Left ventricle myocardium inferior (tissue), 1 donor: ENCODE measurements at regions not wholly inside any gene's neighbourhood (a gene's known extent, or its start where the extent isn't known, plus 50 kb on each side); places are given as distances from the start of the nearest gene placed in this dataset.

ENCODE experiments used
- DNase-seq: peaks from one replicate; pipeline ENCODE4 v3.0.0-alpha.2; 2020
- H3K27ac ChIP-seq: fragments of 200-600 bp; replicated peaks from 2 replicates; pipeline ENCODE4 v1.8.0; 2021
- H3K27me3 ChIP-seq: fragments of 200-600 bp; 2 replicates; pipeline ENCODE4 v1.8.0; 2021; ENCODE audit warnings: low read depth
- H3K36me3 ChIP-seq: fragments of 200-600 bp; 2 replicates; pipeline ENCODE4 v1.8.0; 2021
- H3K4me1 ChIP-seq: fragments of 200-600 bp; 2 replicates; pipeline ENCODE4 v1.8.0; 2021
- H3K4me3 ChIP-seq: fragments of 200-600 bp; 2 replicates; pipeline ENCODE4 v1.8.0; 2021; ENCODE audit warnings: mild to moderate bottlenecking, moderate library complexity
- H3K9me3 ChIP-seq: fragments of 200-600 bp; replicated peaks from 2 replicates; pipeline ENCODE4 v1.8.0; 2021
- intact Hi-C: fragments of 100-400 bp; cut with micrococcal nuclease; formaldehyde crosslinking; loops from one replicate; pipeline ENCODE4 v1.11.0; 2022
- TF ChIP-seq, protein P1 (sequence below): fragments of 200-600 bp; IDR thresholded peaks from 2 replicates; pipeline ENCODE4 v1.8.0; 2021; ENCODE audit warnings: antibody characterized with exemption, mild to moderate bottlenecking, borderline replicate concordance
- donor health status: DM: no; HTN: yes; CAD: no; lungs with severe emphysema.

DNA sequence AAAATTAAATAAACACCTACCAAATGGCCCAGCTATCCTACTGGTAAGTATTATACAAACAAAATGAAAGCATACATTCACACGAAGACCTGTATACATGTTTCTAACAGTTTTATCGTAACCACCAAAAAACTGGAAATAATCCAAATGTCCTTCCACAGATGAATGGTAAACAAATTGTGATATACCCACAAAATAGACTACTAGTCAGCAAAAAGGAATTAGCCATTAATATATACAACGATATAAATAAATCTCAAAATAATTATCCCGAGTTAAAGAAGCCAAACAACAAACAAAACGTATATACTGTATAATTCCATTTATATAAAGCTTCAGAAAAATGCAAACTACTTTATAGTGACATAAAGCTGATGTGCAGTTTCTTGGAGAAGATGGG is 106.3 kb upstream of the SERTM1 start:
- no peak for DNase-seq
- intact Hi-C loops: no loop called here
- Histone ChIP-seq H3K4me3 (no peak overlapping the region), H3K4me1 (no peaks in the 10 kb centered on the region), H3K9me3 (peaks cover 4% of the 10 kb centered on the region), H3K36me3 (no peaks in the 10 kb centered on the region), H3K27me3 (peaks cover 5% of the 10 kb centered on the region), H3K27ac (no peak overlapping the region)
- TF ChIP-seq, protein P1, sequence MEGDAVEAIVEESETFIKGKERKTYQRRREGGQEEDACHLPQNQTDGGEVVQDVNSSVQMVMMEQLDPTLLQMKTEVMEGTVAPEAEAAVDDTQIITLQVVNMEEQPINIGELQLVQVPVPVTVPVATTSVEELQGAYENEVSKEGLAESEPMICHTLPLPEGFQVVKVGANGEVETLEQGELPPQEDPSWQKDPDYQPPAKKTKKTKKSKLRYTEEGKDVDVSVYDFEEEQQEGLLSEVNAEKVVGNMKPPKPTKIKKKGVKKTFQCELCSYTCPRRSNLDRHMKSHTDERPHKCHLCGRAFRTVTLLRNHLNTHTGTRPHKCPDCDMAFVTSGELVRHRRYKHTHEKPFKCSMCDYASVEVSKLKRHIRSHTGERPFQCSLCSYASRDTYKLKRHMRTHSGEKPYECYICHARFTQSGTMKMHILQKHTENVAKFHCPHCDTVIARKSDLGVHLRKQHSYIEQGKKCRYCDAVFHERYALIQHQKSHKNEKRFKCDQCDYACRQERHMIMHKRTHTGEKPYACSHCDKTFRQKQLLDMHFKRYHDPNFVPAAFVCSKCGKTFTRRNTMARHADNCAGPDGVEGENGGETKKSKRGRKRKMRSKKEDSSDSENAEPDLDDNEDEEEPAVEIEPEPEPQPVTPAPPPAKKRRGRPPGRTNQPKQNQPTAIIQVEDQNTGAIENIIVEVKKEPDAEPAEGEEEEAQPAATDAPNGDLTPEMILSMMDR: no peak

DNA sequence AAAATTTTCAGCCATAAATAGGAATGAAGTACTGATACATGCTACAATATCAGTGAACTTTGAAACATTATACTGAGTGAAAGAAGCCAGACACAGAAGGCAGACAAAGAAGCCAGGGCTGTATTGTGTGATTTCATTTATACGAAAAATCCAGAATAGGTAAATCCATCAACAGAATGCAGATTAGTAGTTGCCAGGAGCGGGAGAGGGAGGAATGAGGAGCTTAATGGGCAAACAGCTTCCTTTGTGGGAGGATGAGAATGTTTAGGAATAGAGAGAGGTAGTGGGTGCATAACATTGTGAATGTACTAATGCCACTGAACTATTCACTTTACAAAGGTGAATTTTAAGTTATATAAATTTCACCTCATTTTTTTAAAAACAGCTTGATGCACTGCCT is 103.3 kb upstream of the SERTM1 start:
- H3K27me3 ChIP-seq: peaks cover 5% of the 10 kb centered on the region
- no peaks in the 10 kb centered on the region for H3K36me3 ChIP-seq
- DNase-seq: no peak
- H3K27ac ChIP-seq: no peak overlapping the region
- intact Hi-C loops: no loop called here
- H3K4me1 ChIP-seq: no peaks in the 10 kb centered on the region
- peaks cover 4% of the 10 kb centered on the region for H3K9me3 ChIP-seq
- TF ChIP-seq, protein P1: no peak
- no peak overlapping the region for H3K4me3 ChIP-seq

DNA sequence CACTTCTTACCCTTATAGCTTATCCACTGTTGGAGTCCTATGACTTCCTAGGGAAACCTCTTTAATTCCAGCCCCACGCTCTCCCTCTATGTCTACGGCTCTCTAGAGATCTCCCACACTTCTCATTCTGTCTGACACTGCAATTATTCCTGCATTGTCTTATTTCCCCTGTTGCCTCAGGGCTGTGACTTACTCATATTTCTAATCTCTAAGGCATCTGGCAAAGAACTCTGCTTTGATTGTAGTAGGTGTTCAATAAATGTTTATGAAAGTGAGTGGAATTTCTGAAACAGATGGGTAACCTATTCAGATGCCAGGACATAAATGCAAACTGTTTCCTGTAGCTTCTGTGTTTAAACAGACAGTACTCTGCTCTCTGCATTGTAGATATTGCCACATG is 102.4 kb upstream of the SERTM1 start:
- TF ChIP-seq, protein P1: no peak
- Histone ChIP-seq H3K9me3 (peaks cover 4% of the 10 kb centered on the region), H3K27ac (no peak overlapping the region), H3K4me1 (no peaks in the 10 kb centered on the region), H3K36me3 (no peaks in the 10 kb centered on the region), H3K27me3 (peaks cover 5% of the 10 kb centered on the region), H3K4me3 (no peak overlapping the region)
- intact Hi-C loops: no loop called here
- DNase-seq: no peak

DNA sequence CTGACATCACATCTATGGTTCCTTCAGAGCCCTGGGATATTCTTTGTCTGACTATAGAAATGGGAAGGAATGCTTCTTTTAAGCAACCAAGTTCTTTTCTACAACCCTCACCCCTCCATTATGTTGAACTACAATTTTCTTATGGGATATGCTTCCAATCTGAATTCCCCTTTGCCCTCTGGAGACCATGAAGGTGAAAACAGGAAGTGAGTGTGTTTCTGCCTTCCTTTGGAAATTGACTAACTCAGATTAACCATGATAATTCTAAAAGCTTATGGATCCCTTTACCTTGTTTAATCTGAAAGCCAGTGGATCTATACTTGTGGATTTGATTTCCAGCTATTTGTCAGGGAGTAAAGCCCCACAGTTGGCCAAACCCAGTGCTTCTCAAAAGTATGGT is 90.8 kb upstream of the SERTM1 start:
- no peaks in the 10 kb centered on the region for H3K36me3 ChIP-seq
- no peak overlapping the region for H3K27ac ChIP-seq
- H3K27me3 ChIP-seq: no peaks in the 10 kb centered on the region
- intact Hi-C loops: no loop called here
- no peak for DNase-seq
- no peaks in the 10 kb centered on the region for H3K9me3 ChIP-seq
- H3K4me3 ChIP-seq: no peak overlapping the region
- no peaks in the 10 kb centered on the region for H3K4me1 ChIP-seq
- TF ChIP-seq, protein P1: no peak

DNA sequence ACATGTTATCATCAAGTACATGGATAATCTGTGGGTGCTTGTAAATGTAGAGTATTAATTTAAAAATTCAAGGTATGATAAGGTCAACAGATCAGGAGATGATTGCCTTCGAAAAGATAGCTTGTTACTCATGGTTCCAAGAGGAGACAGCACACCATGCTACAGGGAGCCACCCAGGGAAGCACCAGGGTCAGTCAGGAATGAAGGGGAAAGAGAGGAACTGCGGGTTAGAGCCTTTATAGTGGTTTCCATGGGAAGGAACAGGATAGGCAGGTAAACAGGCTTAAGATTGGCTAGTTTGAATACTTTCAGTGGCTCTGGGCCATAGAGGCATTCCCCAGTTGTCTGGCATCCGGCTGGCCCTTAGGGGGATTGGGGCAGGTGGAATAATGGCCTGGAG is 74.2 kb upstream of the SERTM1 start:
- H3K36me3 ChIP-seq: no peaks in the 10 kb centered on the region
- DNase-seq: no peak
- H3K27ac ChIP-seq: no peak overlapping the region
- peaks cover 9% of the 10 kb centered on the region for H3K9me3 ChIP-seq
- intact Hi-C loops: no loop called here
- no peaks in the 10 kb centered on the region for H3K4me1 ChIP-seq
- no peaks in the 10 kb centered on the region for H3K27me3 ChIP-seq
- no peak overlapping the region for H3K4me3 ChIP-seq
- TF ChIP-seq, protein P1: no peak

- intact Hi-C loops: no loop called here
- H3K4me3 ChIP-seq: no peak overlapping the region
- no peaks in the 10 kb centered on the region for H3K27me3 ChIP-seq
- no peaks in the 10 kb centered on the region for H3K4me1 ChIP-seq
- H3K27ac ChIP-seq: no peak overlapping the region
- peaks cover 5% of the 10 kb centered on the region for H3K9me3 ChIP-seq
- TF ChIP-seq, protein P1: no peak
- DNase-seq: no peak
- no peaks in the 10 kb centered on the region for H3K36me3 ChIP-seq
Observed at GRCh38 chr13:36601186-36601585, 72.6 kb upstream of the SERTM1 start.
